HG03095 (cell line): ENCODE measurements at regions not wholly inside any gene's neighbourhood (a gene's known extent, or its start where the extent isn't known, plus 50 kb on each side); places are given as distances from the start of the nearest gene placed in this dataset.

ENCODE experiments used
- ATAC-seq: cut with Tn5 transposase; IDR thresholded peaks from one replicate; pipeline ENCODE4 v1.9.1; 2021; ENCODE audit warnings: moderate library complexity; ENCODE audit not compliant: unreplicated experiment

- no peak for ATAC-seq
These were observed 185.9 kb downstream of the ANAPC1 start for GRCh38 chr2:111698089-111698488.

GRCh38 chr2:111698743-111699554, 185.0 kb downstream of the ANAPC1 start:
- ATAC-seq, result no peak

GRCh38 chr2:111701266-111701665, 182.7 kb downstream of the ANAPC1 start:
- no peak for ATAC-seq

- no peak for ATAC-seq
These were observed 182.2 kb downstream of the ANAPC1 start for GRCh38 chr2:111701798-111702118.

- ATAC-seq, result no peak
These were observed 181.7 kb downstream of the ANAPC1 start for GRCh38 chr2:111702119-111702803.

- ATAC-seq, result no peak
These were observed 181.2 kb downstream of the ANAPC1 start for GRCh38 chr2:111702804-111703196.

GRCh38 chr2:111703759-111704158, 180.2 kb downstream of the ANAPC1 start:
- no peak for ATAC-seq

GRCh38 chr2:111704246-111704645, 179.7 kb downstream of the ANAPC1 start:
- no peak for ATAC-seq

GRCh38 chr2:111705239-111705638, 178.8 kb downstream of the ANAPC1 start:
- ATAC-seq, result peak; percentile 45

GRCh38 chr2:111705711-111706336, 178.2 kb downstream of the ANAPC1 start:
- peak; percentile 87 for ATAC-seq

GRCh38 chr2:111706481-111707001, 177.5 kb downstream of the ANAPC1 start:
- ATAC-seq, result no peak

GRCh38 chr2:111707700-111708099, 176.3 kb downstream of the ANAPC1 start:
- no peak for ATAC-seq

GRCh38 chr2:111708476-111709180, 175.4 kb downstream of the ANAPC1 start:
- no peak for ATAC-seq

- no peak for ATAC-seq
These were observed 174.7 kb downstream of the ANAPC1 start for GRCh38 chr2:111709321-111709720.

GRCh38 chr2:111710085-111710484, 173.9 kb downstream of the ANAPC1 start:
- no peak for ATAC-seq

- ATAC-seq, result no peak
These were observed 173.4 kb downstream of the ANAPC1 start for GRCh38 chr2:111710613-111711012.

- no peak for ATAC-seq
These were observed 172.7 kb downstream of the ANAPC1 start for GRCh38 chr2:111711270-111711669.

GRCh38 chr2:111712361-111712760, 171.6 kb downstream of the ANAPC1 start:
- ATAC-seq, result no peak

GRCh38 chr2:111712940-111713515, 171.0 kb downstream of the ANAPC1 start:
- no peak for ATAC-seq

- ATAC-seq, result no peak
These were observed 167.7 kb downstream of the ANAPC1 start for GRCh38 chr2:111715987-111716904.
